HG03460 (cell line): ENCODE measurements at regions not wholly inside any gene's neighbourhood (a gene's known extent, or its start where the extent isn't known, plus 50 kb on each side); places are given as distances from the start of the nearest gene placed in this dataset.

Experiments used
- ATAC-seq: cut with Tn5 transposase; IDR thresholded peaks from one replicate; pipeline ENCODE4 v1.9.1; 2021; ENCODE audit not compliant: unreplicated experiment

- ATAC-seq: no peak
These were observed 769.1 kb downstream of the QKI start for GRCh38 chr6:164183556-164184123.

- no peak for ATAC-seq
These were observed 764.3 kb downstream of the QKI start for GRCh38 chr6:164178679-164179332.

- no peak for ATAC-seq
These were observed 754.8 kb downstream of the QKI start for GRCh38 chr6:164169355-164169754.

GRCh38 chr6:164168595-164168994, 754.1 kb downstream of the QKI start:
- ATAC-seq: no peak

GRCh38 chr6:164167873-164168405, 753.4 kb downstream of the QKI start:
- no peak for ATAC-seq

- ATAC-seq: no peak
These were observed 752.5 kb downstream of the QKI start for GRCh38 chr6:164166996-164167395.

- ATAC-seq: no peak
These were observed 752.0 kb downstream of the QKI start for GRCh38 chr6:164166515-164166914.

- ATAC-seq: no peak
These were observed 750.4 kb downstream of the QKI start for GRCh38 chr6:164164876-164165275.

- ATAC-seq: no peak
These were observed 748.7 kb downstream of the QKI start for GRCh38 chr6:164163239-164163638.

GRCh38 chr6:164159061-164159460, 744.5 kb downstream of the QKI start:
- ATAC-seq: no peak

GRCh38 chr6:164154588-164154987, 740.1 kb downstream of the QKI start:
- ATAC-seq: no peak

GRCh38 chr6:164152611-164153010, 738.1 kb downstream of the QKI start:
- no peak for ATAC-seq

- ATAC-seq: no peak
These were observed 736.9 kb downstream of the QKI start for GRCh38 chr6:164151161-164152120.

GRCh38 chr6:164150232-164150631, 735.7 kb downstream of the QKI start:
- no peak for ATAC-seq

GRCh38 chr6:164148788-164149187, 734.3 kb downstream of the QKI start:
- no peak for ATAC-seq

- no peak for ATAC-seq
These were observed 729.8 kb downstream of the QKI start for GRCh38 chr6:164144316-164144715.

GRCh38 chr6:164142322-164142721, 727.8 kb downstream of the QKI start:
- ATAC-seq: no peak

- ATAC-seq: no peak
These were observed 721.1 kb downstream of the QKI start for GRCh38 chr6:164135511-164136132.

- ATAC-seq: no peak
These were observed 718.6 kb downstream of the QKI start for GRCh38 chr6:164133095-164133494.

- no peak for ATAC-seq
These were observed 716.1 kb downstream of the QKI start for GRCh38 chr6:164130585-164130984.

- no peak for ATAC-seq
These were observed 715.6 kb downstream of the QKI start for GRCh38 chr6:164130151-164130550.
